HAP-1 (cell line): ENCODE measurements at regions not wholly inside any gene's neighbourhood (a gene's known extent, or its start where the extent isn't known, plus 50 kb on each side); places are given as distances from the start of the nearest gene placed in this dataset.

Experiments
- DNase-seq, 2 experiments: peaks; one replicate each; pipeline ENCODE4 v3.0.0-alpha.2; 2016 to 2020; ENCODE audit warnings: low spot score in 2 of 2
- H3K27me3 ChIP-seq: fragments of 250-450 bp; sonication (Bioruptor Pico); 2 replicates; pipeline ENCODE4 v1.5.1; 2020; ENCODE audit warnings: low read depth, mild to moderate bottlenecking, moderate library complexity
- H3K36me3 ChIP-seq: fragments of 250-450 bp; sonication (Bioruptor Pico); replicated peaks from 2 replicates; pipeline ENCODE4 v1.5.1; 2020; ENCODE audit warnings: mild to moderate bottlenecking
- H3K4me1 ChIP-seq: fragments of 250-450 bp; sonication (Bioruptor Pico); 2 replicates; pipeline ENCODE4 v1.5.1; 2020; ENCODE audit warnings: mild to moderate bottlenecking
- H3K4me3 ChIP-seq: fragments of 250-450 bp; sonication (Bioruptor Pico); 2 replicates; pipeline ENCODE4 v1.5.1; 2020; ENCODE audit warnings: mild to moderate bottlenecking, moderate library complexity
- H3K9me3 ChIP-seq: fragments of 250-450 bp; sonication (Bioruptor Pico); 2 replicates; pipeline ENCODE4 v1.5.1; 2020; ENCODE audit warnings: mild to moderate bottlenecking, moderate library complexity
- in situ Hi-C: fragments of 300-500 bp; cut with MboI; formaldehyde crosslinking; loops from 3 replicates; pipeline ENCODE4 v1.14.3; 2020; ENCODE audit warnings: low sequenced_read_pairs, inconsistent platforms, mixed read lengths

GRCh38 chr5:105460721-105461120 lies 1898.1 kb upstream of the NUDT12 start:
- in situ Hi-C loops = no loop called here
- H3K4me1 ChIP-seq = no peaks in the 10 kb centered on the region

GRCh38 chr5:105453216-105453807 lies 1890.7 kb upstream of the NUDT12 start:
- H3K9me3 ChIP-seq = 0 out of 2 replicates have a peak, but pooled peaks cover 3% of the 10 kb centered on the region
- H3K4me3 ChIP-seq = no peak overlapping the region
- no peaks in the 10 kb centered on the region for H3K36me3 ChIP-seq
- DNase-seq = no peak
- in situ Hi-C loops = no loop called here
- no peaks in the 10 kb centered on the region for H3K27me3 ChIP-seq
- no peaks in the 10 kb centered on the region for H3K4me1 ChIP-seq

More at GRCh38 chr5:105460721-105461120, 1898.1 kb upstream of the NUDT12 start:
- Histone ChIP-seq H3K4me3 (no peak overlapping the region), H3K36me3 (no peaks in the 10 kb centered on the region), H3K27me3 (no peaks in the 10 kb centered on the region), H3K9me3 (peaks cover 16% of the 10 kb centered on the region)
- DNase-seq = no peak

- Histone ChIP-seq H3K9me3 (no peaks in the 10 kb centered on the region), H3K4me1 (no peaks in the 10 kb centered on the region), H3K36me3 (no peaks in the 10 kb centered on the region), H3K4me3 (no peak overlapping the region), H3K27me3 (no peaks in the 10 kb centered on the region)
- in situ Hi-C loops = no loop called here
- DNase-seq = no peak
Observed at GRCh38 chr5:105448271-105448670, 1885.7 kb upstream of the NUDT12 start.

DNA sequence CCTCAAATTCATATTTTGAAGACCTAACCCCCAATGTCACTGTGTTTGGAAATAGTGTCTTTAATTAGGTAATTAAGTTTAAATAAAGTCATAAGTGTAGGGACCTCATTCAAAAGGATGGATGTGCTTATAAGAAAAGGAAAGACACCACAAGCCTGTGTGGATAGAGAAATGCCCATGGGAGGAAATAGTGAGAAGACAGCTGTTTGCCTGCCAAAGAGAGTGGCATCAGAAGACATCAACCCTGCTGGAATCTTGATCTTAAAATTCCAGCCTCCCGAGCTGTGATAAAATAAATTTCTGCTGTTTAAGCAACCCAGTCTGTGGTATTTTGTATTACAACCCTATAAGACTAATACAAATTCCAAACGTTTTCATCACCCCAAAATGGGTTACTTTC lies 1867.9 kb upstream of the NUDT12 start:
- H3K9me3 ChIP-seq = no peaks in the 10 kb centered on the region; the same call in 1 of the 2 replicates
- no peak overlapping the region for H3K4me3 ChIP-seq
- in situ Hi-C loops = no loop called here
- no peak for DNase-seq
- no peaks in the 10 kb centered on the region for H3K36me3 ChIP-seq
- H3K27me3 ChIP-seq = no peaks in the 10 kb centered on the region
- no peaks in the 10 kb centered on the region for H3K4me1 ChIP-seq

DNA sequence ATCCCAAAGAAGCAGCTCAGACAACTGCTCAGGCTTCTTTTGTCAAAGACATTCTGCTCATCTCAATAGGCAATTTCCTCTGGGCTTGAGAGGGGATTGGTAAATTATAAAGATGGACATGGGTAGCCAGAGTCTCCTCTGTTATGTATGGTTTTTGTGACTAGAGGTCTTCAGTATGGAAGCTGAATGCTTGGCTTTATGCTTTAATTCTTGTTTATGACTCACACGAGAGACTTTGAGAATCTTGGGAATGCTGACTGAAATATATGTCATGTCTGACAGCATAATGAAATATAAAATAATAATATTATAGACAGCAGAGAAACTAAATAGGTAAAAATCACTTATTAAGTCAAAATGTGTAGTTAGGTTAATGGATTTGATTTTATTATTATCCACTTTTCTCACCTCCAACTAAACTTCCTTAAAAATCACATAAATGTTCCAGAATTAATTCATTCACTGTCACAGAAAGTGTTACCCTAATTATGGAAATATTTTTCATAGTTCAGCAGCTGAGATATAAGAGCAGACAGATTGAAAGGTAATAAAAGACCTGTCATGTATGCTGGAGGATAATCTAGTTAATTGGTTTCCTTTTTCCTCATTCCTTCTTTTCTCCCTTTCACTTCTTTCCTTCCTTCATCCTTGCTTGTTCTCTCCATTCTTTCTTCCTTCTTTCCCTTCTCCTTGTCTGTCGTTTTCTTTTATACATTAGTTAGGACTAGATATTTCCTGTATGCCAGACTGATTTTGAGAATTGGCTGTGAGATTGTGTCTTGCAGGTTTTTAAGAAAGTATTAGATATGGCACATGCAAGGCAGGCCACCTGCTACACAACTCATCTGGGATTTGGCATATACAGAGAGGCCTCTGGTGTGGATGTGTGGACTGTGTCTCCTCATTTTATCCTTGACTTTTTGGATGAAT lies 1866.1 kb upstream of the NUDT12 start:
- Histone ChIP-seq H3K27me3 (no peaks in the 10 kb centered on the region), H3K4me1 (no peaks in the 10 kb centered on the region), H3K36me3 (no peaks in the 10 kb centered on the region), H3K9me3 (no peaks in the 10 kb centered on the region; the same call in 1 of the 2 replicates), H3K4me3 (no peak overlapping the region)
- DNase-seq = no peak
- in situ Hi-C loops = no loop called here

DNA sequence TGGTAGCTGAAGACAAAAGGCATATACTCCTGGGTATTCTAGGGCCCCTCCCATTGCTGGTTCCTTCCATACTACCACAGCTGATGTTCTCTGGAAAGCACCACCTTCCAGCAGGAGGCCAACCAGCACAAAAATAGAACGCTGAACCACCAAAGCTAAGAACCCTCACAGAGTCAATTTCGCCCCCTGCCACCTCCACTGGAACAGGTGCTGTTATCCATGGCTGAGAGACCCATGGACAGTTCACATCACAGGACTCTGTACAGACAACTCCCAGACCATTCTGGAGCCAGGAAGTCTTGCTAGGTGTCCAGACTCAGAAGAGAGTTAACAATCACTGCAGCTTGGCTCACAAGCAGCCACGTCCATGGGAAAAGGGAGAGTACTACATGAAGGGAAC lies 1851.5 kb upstream of the NUDT12 start:
- Histone ChIP-seq H3K4me3 (no peak overlapping the region), H3K9me3 (no peaks in the 10 kb centered on the region), H3K27me3 (no peaks in the 10 kb centered on the region), H3K4me1 (no peaks in the 10 kb centered on the region), H3K36me3 (no peaks in the 10 kb centered on the region)
- no peak for DNase-seq
- in situ Hi-C loops = no loop called here

- Histone ChIP-seq H3K36me3 (no peaks in the 10 kb centered on the region), H3K27me3 (no peaks in the 10 kb centered on the region), H3K4me1 (no peaks in the 10 kb centered on the region), H3K9me3 (no peaks in the 10 kb centered on the region), H3K4me3 (no peak overlapping the region)
- in situ Hi-C loops = no loop called here
- DNase-seq = no peak
Observed at GRCh38 chr5:105413406-105413990, 1850.9 kb upstream of the NUDT12 start.

- DNase-seq = no peak
- in situ Hi-C loops = no loop called here
- Histone ChIP-seq H3K4me1 (peaks cover 11% of the 10 kb centered on the region), H3K36me3 (no peaks in the 10 kb centered on the region), H3K27me3 (no peaks in the 10 kb centered on the region), H3K4me3 (no peak overlapping the region), H3K9me3 (no peaks in the 10 kb centered on the region)
Observed at GRCh38 chr5:105409695-105410094, 1847.1 kb upstream of the NUDT12 start.

GRCh38 chr5:105407200-105407599 lies 1844.6 kb upstream of the NUDT12 start:
- DNase-seq = peak in 1 of 2 experiments; percentile 88
- Histone ChIP-seq H3K9me3 (no peaks in the 10 kb centered on the region), H3K36me3 (no peaks in the 10 kb centered on the region), H3K4me1 (peaks cover 11% of the 10 kb centered on the region), H3K4me3 (no peak overlapping the region), H3K27me3 (no peaks in the 10 kb centered on the region)
- in situ Hi-C loops = no loop called here

DNA sequence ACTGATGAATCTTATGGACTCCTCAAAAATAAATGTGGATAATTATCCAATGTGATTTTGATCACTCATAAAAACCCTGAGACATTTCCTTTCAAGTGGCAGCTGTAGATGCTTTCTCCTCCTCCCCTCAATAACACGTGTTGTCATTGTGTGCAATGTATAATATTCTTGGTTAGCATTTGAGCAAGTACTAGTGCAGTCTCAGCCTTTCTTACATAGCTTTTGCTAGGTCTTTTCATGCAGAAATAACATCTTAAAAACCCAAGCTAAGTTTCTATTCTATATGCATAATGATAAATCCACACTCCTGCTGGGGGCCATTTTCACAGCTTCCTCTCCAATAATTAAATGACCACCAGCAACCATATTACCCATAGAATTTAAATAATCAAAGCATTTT lies 1835.2 kb upstream of the NUDT12 start:
- no peaks in the 10 kb centered on the region for H3K27me3 ChIP-seq
- peaks cover 9% of the 10 kb centered on the region for H3K4me1 ChIP-seq
- in situ Hi-C loops = no loop called here
- H3K4me3 ChIP-seq = no peak overlapping the region
- no peaks in the 10 kb centered on the region for H3K9me3 ChIP-seq
- H3K36me3 ChIP-seq = no peaks in the 10 kb centered on the region
- peak in 1 of 2 experiments; percentile 19 for DNase-seq

DNA sequence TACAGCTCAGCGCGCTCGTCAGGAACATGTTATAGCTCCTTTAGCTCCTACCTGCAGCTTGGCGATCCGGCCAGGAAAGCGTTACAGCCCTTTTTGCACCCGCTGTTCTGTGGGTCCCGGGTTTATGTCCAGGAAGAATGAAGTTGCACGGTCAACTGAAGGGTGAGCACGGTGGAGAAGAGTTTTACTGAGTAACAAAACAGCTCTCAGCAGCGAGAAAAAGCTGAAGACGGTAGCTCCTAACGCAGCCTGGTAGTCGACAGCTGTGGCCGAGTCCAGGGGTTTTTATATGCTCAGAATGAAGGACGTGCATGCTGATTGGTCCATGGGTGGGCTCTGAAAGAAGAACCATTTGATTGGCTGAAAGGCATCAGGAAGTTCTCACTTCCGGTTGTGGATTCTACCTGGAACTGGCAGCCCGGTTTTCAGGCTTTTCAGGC lies 1830.1 kb upstream of the NUDT12 start:
- in situ Hi-C loops = no loop called here
- Histone ChIP-seq H3K27me3 (no peaks in the 10 kb centered on the region), H3K9me3 (no peaks in the 10 kb centered on the region), H3K36me3 (no peaks in the 10 kb centered on the region), H3K4me1 (peaks cover 4% of the 10 kb centered on the region; the same call in 1 of the 2 replicates), H3K4me3 (no peak overlapping the region)
- no peak for DNase-seq

- no peaks in the 10 kb centered on the region for H3K36me3 ChIP-seq
- H3K9me3 ChIP-seq = no peaks in the 10 kb centered on the region
- H3K4me3 ChIP-seq = no peak overlapping the region
- no peak for DNase-seq
- in situ Hi-C loops = no loop called here
- H3K27me3 ChIP-seq = no peaks in the 10 kb centered on the region
- no peaks in the 10 kb centered on the region for H3K4me1 ChIP-seq
Observed at GRCh38 chr5:105392122-105392709, 1829.6 kb upstream of the NUDT12 start.

DNA sequence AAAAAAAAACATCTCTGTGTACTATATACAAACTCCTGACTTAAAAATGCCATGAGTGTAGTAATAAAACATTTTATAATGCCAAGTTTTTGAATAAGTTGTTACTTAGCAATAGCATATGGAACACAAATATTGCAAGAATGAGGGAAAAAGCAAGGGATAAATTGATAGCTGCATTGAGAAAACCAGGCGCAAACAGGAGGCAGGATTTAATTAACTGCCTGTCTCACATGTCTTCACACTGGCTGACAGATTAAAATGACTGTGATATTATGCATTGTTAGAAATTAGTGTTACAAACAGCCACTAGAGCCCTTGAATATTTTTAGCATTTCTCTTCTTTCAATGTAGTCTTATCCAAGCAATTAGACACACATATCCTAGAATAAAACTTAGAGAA lies 1817.5 kb upstream of the NUDT12 start:
- in situ Hi-C loops = no loop called here
- Histone ChIP-seq H3K4me3 (no peak overlapping the region), H3K9me3 (no peaks in the 10 kb centered on the region), H3K27me3 (no peaks in the 10 kb centered on the region), H3K36me3 (no peaks in the 10 kb centered on the region), H3K4me1 (no peaks in the 10 kb centered on the region)
- no peak for DNase-seq

DNA sequence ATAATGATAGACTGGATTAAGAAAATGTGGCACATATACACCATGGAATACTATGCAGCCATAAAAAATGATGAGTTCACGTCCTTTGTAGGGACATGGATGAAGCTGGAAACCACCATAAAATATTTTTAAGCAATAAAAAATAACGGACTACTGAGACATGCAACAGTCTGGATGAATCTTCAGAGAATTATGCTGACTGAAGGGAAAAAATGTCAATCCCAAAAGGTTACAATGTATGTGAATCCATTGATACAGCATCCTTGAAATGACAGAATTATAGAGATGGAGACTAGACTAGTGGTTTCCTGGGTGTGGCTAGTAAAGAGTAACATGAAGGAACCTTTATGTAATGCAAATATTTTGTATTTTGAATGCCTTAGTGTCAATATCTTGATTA lies 1808.6 kb upstream of the NUDT12 start:
- no peak overlapping the region for H3K4me3 ChIP-seq
- no peaks in the 10 kb centered on the region for H3K27me3 ChIP-seq
- no peaks in the 10 kb centered on the region for H3K9me3 ChIP-seq
- H3K36me3 ChIP-seq = no peaks in the 10 kb centered on the region
- DNase-seq = no peak
- in situ Hi-C loops = no loop called here
- no peaks in the 10 kb centered on the region for H3K4me1 ChIP-seq
